Esophagus squamous epithelium (tissue), 5 donors: ENCODE measurements at regions not wholly inside any gene's neighbourhood (a gene's known extent, or its start where the extent isn't known, plus 50 kb on each side); places are given as distances from the start of the nearest gene placed in this dataset.

Experiments
- DNase-seq: peaks from one replicate; lab custom pipeline; 2025; lab: John Stamatoyannopoulos, UW
- H3K27ac ChIP-seq, 4 donors: fragments of 200-600 bp; sonication (generic); one replicate each; pipeline ENCODE4 v1.5.1; 2016 to 2019; ENCODE audit warnings: mild to moderate bottlenecking in 1 of 4
- H3K27me3 ChIP-seq, 4 donors: fragments of 200-600 bp; sonication (generic); 1 replicate in 3 of 4; 2 replicates in 1 of 4; pipeline versions ENCODE4 v1.5.1 to v1.6.0; 2017 to 2021; ENCODE audit warnings: antibody characterized with exemption in 1 of 4
- H3K36me3 ChIP-seq, 3 donors: fragments of 200-600 bp; sonication (generic); one replicate each; pipeline ENCODE4 v1.5.1; 2016 to 2019
- H3K4me1 ChIP-seq, 3 donors: fragments of 200-600 bp; sonication (generic); one replicate each; pipeline ENCODE4 v1.5.1; 2017 to 2019
- H3K4me3 ChIP-seq, 4 donors: fragments of 200-600 bp; sonication (generic); 1 replicate in 3 of 4; 2 replicates in 1 of 4; pipeline ENCODE4 v1.5.1; 2016 to 2019; ENCODE audit warnings: mild to moderate bottlenecking in 2 of 4, moderate library complexity in 1 of 4
- H3K9me3 ChIP-seq, 3 donors: fragments of 200-600 bp; sonication (generic); one replicate each; pipeline ENCODE4 v1.5.1; 2016 to 2019
- CTCF ChIP-seq, 6 experiments: fragments of 450-650 bp in 4 of 6; fragments of 200-600 bp in 2 of 6; sonication (generic) in 2 of 6; IDR thresholded peaks; one replicate each; pipeline ENCODE4 v1.5.1; 2016 to 2019; ENCODE audit warnings: antibody characterized with exemption in 6 of 6, mild to moderate bottlenecking in 4 of 6, moderate library complexity in 4 of 6
- POLR2A ChIP-seq, 4 donors: fragments of 450-650 bp; IDR thresholded peaks; one replicate each; pipeline ENCODE4 v1.6.1; 2017; ENCODE audit warnings: antibody characterized with exemption in 4 of 4, mild to moderate bottlenecking in 4 of 4, moderate library complexity in 3 of 4
- WGBS, 2 donors: methylation state at CpG; one replicate each; pipeline ENCODE4 v1.1.5; 2018; 5-methylcytosine and 5-hydroxymethylcytosine counted together
- intact Hi-C: fragments of 100-400 bp; cut with DNase I; formaldehyde crosslinking; loops from one replicate; pipeline ENCODE4 v1.15.0; 2022
- donor health status: DM: yes; HTN: yes; CAD: no.

- intact Hi-C loops, result no loop called here
- DNase-seq, result no peak
- Histone ChIP-seq H3K27me3 (no peaks in the 10 kb centered on the region), H3K9me3 (no peaks in the 10 kb centered on the region), H3K4me3 (no peak overlapping the region), H3K27ac (no peak overlapping the region), H3K4me1 (peaks cover 0 to 22% (median 0%) of the 10 kb centered on the region in 3 donors), H3K36me3 (no peaks in the 10 kb centered on the region)
- TF ChIP-seq CTCF (IDR thresholded peaks at IDR 0.05) (peak in 3 of 6 experiments; percentile 26 to 39 (median 33)), POLR2A (IDR thresholded peaks at IDR 0.05) (no peak)
- 57 to 66% methylated on average over 4 of the region's 4 CpGs for WGBS, 2 donors
Measured at GRCh38 chr3:28951772-28952556, 328.9 kb upstream of the RBMS3 start.

GRCh38 chr3:28958656-28959055, 322.2 kb upstream of the RBMS3 start:
- intact Hi-C loops, result no loop called here
- H3K27ac ChIP-seq, result no peak overlapping the region
- no peaks in the 10 kb centered on the region for H3K36me3 ChIP-seq
- no peaks in the 10 kb centered on the region for H3K4me1 ChIP-seq
- no peak overlapping the region for H3K4me3 ChIP-seq
- 80% methylated on average over 1 of the region's 3 CpGs; no CpG with 5 or more reads in 1 of the 2 donors for WGBS, 2 donors
- TF ChIP-seq CTCF (IDR thresholded peaks at IDR 0.05) (no peak), POLR2A (IDR thresholded peaks at IDR 0.05) (no peak)
- no peak for DNase-seq
- H3K9me3 ChIP-seq, result no peaks in the 10 kb centered on the region
- H3K27me3 ChIP-seq, result no peaks in the 10 kb centered on the region

GRCh38 chr3:28971156-28971555, 309.7 kb upstream of the RBMS3 start:
- H3K27me3 ChIP-seq, result no peaks in the 10 kb centered on the region
- intact Hi-C loops, result no loop called here
- 54 to 63% methylated on average over 3 of the region's 3 CpGs for WGBS, 2 donors
- H3K4me1 ChIP-seq, result no peaks in the 10 kb centered on the region
- TF ChIP-seq CTCF (IDR thresholded peaks at IDR 0.05), result no peak
- TF ChIP-seq POLR2A (IDR thresholded peaks at IDR 0.05), result no peak
- no peak for DNase-seq
- no peaks in the 10 kb centered on the region for H3K36me3 ChIP-seq
- no peak overlapping the region for H3K27ac ChIP-seq
- H3K9me3 ChIP-seq, result peaks cover 0 to 10% (median 0%) of the 10 kb centered on the region in 3 donors
- no peak overlapping the region for H3K4me3 ChIP-seq

GRCh38 chr3:28972921-28973320, 307.9 kb upstream of the RBMS3 start:
- 19 to 46% methylated on average over 3 of the region's 3 CpGs for WGBS, 2 donors
- H3K4me1 ChIP-seq, result no peaks in the 10 kb centered on the region
- no peaks in the 10 kb centered on the region for H3K27me3 ChIP-seq
- intact Hi-C loops, result no loop called here
- no peak overlapping the region for H3K4me3 ChIP-seq
- no peaks in the 10 kb centered on the region for H3K36me3 ChIP-seq
- no peak overlapping the region for H3K27ac ChIP-seq
- no peak for DNase-seq
- TF ChIP-seq POLR2A (IDR thresholded peaks at IDR 0.05), result no peak
- no peak for TF ChIP-seq CTCF (IDR thresholded peaks at IDR 0.05)
- H3K9me3 ChIP-seq, result peaks cover 0 to 10% (median 0%) of the 10 kb centered on the region in 3 donors

GRCh38 chr3:28973609-28974008, 307.3 kb upstream of the RBMS3 start:
- intact Hi-C loops, result no loop called here
- TF ChIP-seq CTCF (IDR thresholded peaks at IDR 0.05), result no peak
- no peak for TF ChIP-seq POLR2A (IDR thresholded peaks at IDR 0.05)
- DNase-seq, result no peak
- Histone ChIP-seq H3K27me3 (no peaks in the 10 kb centered on the region), H3K27ac (no peak overlapping the region), H3K4me1 (no peaks in the 10 kb centered on the region), H3K4me3 (no peak overlapping the region), H3K9me3 (peaks cover 0 to 10% (median 0%) of the 10 kb centered on the region in 3 donors), H3K36me3 (no peaks in the 10 kb centered on the region)
